Activated B cell treated with CpG ODN at 0.5 μM for 24 hours (primary cell): ENCODE measurements at regions not wholly inside any gene's neighbourhood (a gene's known extent, or its start where the extent isn't known, plus 50 kb on each side); places are given as distances from the start of the nearest gene placed in this dataset.

Source experiments
- ATAC-seq: fragments of 200-7000 bp; cut with Tn5 transposase; one replicate; pipeline ENCODE4 v1.10.0; 2021; ENCODE audit warnings: low read depth, mild to moderate bottlenecking, moderate library complexity
- CTCF ChIA-PET: fragments of 350-600 bp; sonication (Branson Sonifier 250); formaldehyde crosslinking; loops from one replicate; lab custom pipeline; 2021; ENCODE audit warnings: antibody characterized with exemption; lab: Charles Lee
- POLR2A ChIA-PET: fragments of 350-600 bp; sonication (Branson Sonifier 250); formaldehyde crosslinking; loops from one replicate; lab custom pipeline; 2021; ENCODE audit warnings: antibody characterized with exemption; lab: Charles Lee
- DNase-seq: peaks from one replicate; pipeline ENCODE4 v3.0.0; 2022
- H3K27ac Mint-ChIP-seq: one replicate; pipeline ENCODE4 v1.8.0; 2020; ENCODE audit warnings: mixed read lengths
- H3K27me3 Mint-ChIP-seq: one replicate; pipeline ENCODE4 v1.8.0; 2021; ENCODE audit warnings: mixed read lengths
- H3K36me3 Mint-ChIP-seq: one replicate; pipeline ENCODE4 v1.8.0; 2021; ENCODE audit warnings: low read depth, mixed read lengths
- H3K4me1 Mint-ChIP-seq: one replicate; pipeline ENCODE4 v1.8.0; 2021; ENCODE audit warnings: mixed read lengths
- H3K4me3 Mint-ChIP-seq: one replicate; pipeline ENCODE4 v1.8.0; 2020; ENCODE audit warnings: mild to moderate bottlenecking, mixed read lengths
- H3K9me3 Mint-ChIP-seq: one replicate; pipeline ENCODE4 v1.8.0; 2020; ENCODE audit warnings: mixed read lengths
- CTCF ChIP-seq: fragments of 200-600 bp; IDR thresholded peaks from one replicate; pipeline ENCODE4 v1.8.0; 2022; ENCODE audit warnings: antibody characterized with exemption, mild to moderate bottlenecking
- intact Hi-C: fragments of 100-400 bp; cut with micrococcal nuclease; formaldehyde crosslinking; loops from one replicate; pipeline ENCODE4 v1.15.1; 2024

DNA sequence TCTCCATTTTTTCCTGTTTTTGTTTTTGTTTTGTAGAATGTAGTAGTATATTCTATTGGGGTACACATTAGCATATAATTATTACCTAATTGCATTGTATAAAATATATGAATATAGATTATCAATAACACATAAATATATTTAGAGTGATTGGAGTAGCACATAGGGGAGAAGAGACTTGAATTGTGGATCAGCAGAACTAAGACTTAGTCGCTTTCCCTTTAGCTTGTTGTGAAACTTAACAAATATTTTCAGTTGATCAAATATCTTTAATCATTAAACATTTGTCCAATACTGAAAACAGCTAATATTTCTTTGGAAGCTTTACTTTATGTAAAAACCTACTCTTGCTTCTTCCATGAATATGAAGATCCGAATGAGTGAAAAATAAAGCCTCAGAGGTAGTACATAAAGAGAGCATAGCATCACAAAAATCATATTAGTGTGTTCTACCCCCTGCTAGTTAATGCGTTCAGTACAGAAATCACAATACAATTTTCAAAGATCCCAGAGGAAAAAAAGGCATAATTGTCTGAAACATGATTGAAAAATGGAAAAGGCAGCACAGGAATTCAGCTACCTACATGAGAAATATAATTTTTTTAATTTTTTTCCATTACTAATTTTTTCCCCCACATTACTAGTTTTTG, 1348.0 kb upstream of the PRR20A start:
- H3K36me3 Mint-ChIP-seq, result no peaks in the 10 kb centered on the region
- ATAC-seq (no peak), DNase-seq (no peak)
- H3K27me3 Mint-ChIP-seq, result no peaks in the 10 kb centered on the region
- no peaks in the 10 kb centered on the region for H3K4me1 Mint-ChIP-seq
- ChIA-PET POLR2A (no interaction called here), CTCF (no interaction called here)
- H3K27ac Mint-ChIP-seq, result no peak overlapping the region
- no peak overlapping the region for H3K4me3 Mint-ChIP-seq
- TF ChIP-seq CTCF, result no peak
- intact Hi-C loops, result no loop called here
- H3K9me3 Mint-ChIP-seq, result peaks cover 6% of the 10 kb centered on the region

GRCh38 chr13:55815458-55816033, 1325.2 kb upstream of the PRR20A start:
- intact Hi-C loops, result no loop called here
- CTCF ChIA-PET, result no interaction called here
- TF ChIP-seq CTCF, result no peak
- no peaks in the 10 kb centered on the region for H3K9me3 Mint-ChIP-seq
- H3K36me3 Mint-ChIP-seq, result no peaks in the 10 kb centered on the region
- no peaks in the 10 kb centered on the region for H3K4me1 Mint-ChIP-seq
- no peak overlapping the region for H3K4me3 Mint-ChIP-seq
- H3K27me3 Mint-ChIP-seq, result no peaks in the 10 kb centered on the region
- H3K27ac Mint-ChIP-seq, result no peak overlapping the region
- POLR2A ChIA-PET, result no interaction called here
- no peak for ATAC-seq
- no peak for DNase-seq

DNA sequence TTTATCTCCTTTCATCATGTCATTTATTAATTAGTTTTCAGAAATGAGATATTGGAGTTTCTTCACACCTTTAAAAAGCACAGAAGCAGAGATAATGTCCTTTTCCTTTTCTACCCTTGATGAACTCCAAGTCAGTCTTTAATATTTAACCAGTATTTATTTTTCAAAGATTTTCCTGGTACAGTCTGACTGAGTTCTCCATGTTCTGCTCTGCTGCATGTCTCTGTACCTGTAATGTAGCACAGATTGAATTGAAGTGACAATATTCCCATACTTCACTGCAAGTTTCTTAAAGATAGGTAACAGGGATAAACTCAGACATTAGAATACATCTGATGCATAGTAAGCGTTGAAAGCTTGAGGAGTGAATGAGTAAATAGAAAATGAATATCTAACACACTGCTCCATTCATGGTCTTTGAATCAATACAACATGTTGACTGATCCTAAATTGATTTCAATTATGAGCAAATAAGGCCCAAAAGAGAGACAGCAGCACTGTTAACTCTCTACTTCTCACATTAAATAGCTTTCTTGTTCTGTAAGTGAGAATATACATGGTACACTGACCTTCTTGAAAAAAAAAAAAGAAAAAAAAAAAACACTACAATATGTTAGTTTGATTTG, 1323.6 kb upstream of the PRR20A start:
- intact Hi-C loops, result no loop called here
- no peak overlapping the region for H3K27ac Mint-ChIP-seq
- ChIA-PET POLR2A (no interaction called here), CTCF (no interaction called here)
- no peaks in the 10 kb centered on the region for H3K27me3 Mint-ChIP-seq
- DNase-seq, result no peak
- no peak for ATAC-seq
- H3K4me1 Mint-ChIP-seq, result no peaks in the 10 kb centered on the region
- no peak for TF ChIP-seq CTCF
- peaks cover 3% of the 10 kb centered on the region for H3K9me3 Mint-ChIP-seq
- no peaks in the 10 kb centered on the region for H3K36me3 Mint-ChIP-seq
- H3K4me3 Mint-ChIP-seq, result no peak overlapping the region

- ChIA-PET CTCF (no interaction called here), POLR2A (no interaction called here)
- Mint-ChIP-seq H3K4me1 (no peaks in the 10 kb centered on the region), H3K9me3 (peaks cover 3% of the 10 kb centered on the region), H3K27me3 (no peaks in the 10 kb centered on the region), H3K4me3 (no peak overlapping the region), H3K27ac (no peak overlapping the region), H3K36me3 (no peaks in the 10 kb centered on the region)
- no peak for DNase-seq
- intact Hi-C loops, result no loop called here
- TF ChIP-seq CTCF, result no peak
- no peak for ATAC-seq
These were observed 1319.9 kb upstream of the PRR20A start for GRCh38 chr13:55820817-55821216.

GRCh38 chr13:55869648-55870047, 1271.1 kb upstream of the PRR20A start:
- intact Hi-C loops, result no loop called here
- H3K27ac Mint-ChIP-seq, result no peak overlapping the region
- CTCF ChIA-PET, result no interaction called here
- TF ChIP-seq CTCF, result no peak
- no peak for ATAC-seq
- POLR2A ChIA-PET, result no interaction called here
- no peak for DNase-seq
- H3K36me3 Mint-ChIP-seq, result no peaks in the 10 kb centered on the region
- no peaks in the 10 kb centered on the region for H3K27me3 Mint-ChIP-seq
- no peaks in the 10 kb centered on the region for H3K4me1 Mint-ChIP-seq
- H3K4me3 Mint-ChIP-seq, result no peak overlapping the region
- H3K9me3 Mint-ChIP-seq, result peaks cover 16% of the 10 kb centered on the region
